RWPE2 (cell line): ENCODE measurements at regions not wholly inside any gene's neighbourhood (a gene's known extent, or its start where the extent isn't known, plus 50 kb on each side); places are given as distances from the start of the nearest gene placed in this dataset.

Experiments
- ATAC-seq: fragments of 200-7000 bp; cut with Tn5 transposase; 3 replicates; pipeline ENCODE4 v1.9.1; 2021; ENCODE audit warnings: low read depth
- DNase-seq: peaks from one replicate; pipeline ENCODE4 v3.0.0-alpha.2; 2020; ENCODE audit warnings: low spot score
- H3K27ac ChIP-seq: fragments of 450-650 bp; 2 replicates; pipeline ENCODE4 v1.5.1; 2017; ENCODE audit warnings: mild to moderate bottlenecking; ENCODE audit not compliant: poor library complexity, severe bottlenecking
- H3K27me3 ChIP-seq: fragments of 250-450 bp; sonication (Bioruptor Pico); 2 replicates; pipeline ENCODE4 v1.5.1; 2021; ENCODE audit warnings: mild to moderate bottlenecking, moderate library complexity; ENCODE audit not compliant: insufficient read depth, poor library complexity, severe bottlenecking
- H3K36me3 ChIP-seq: fragments of 250-450 bp; sonication (Bioruptor Pico); 2 replicates; pipeline ENCODE4 v1.5.1; 2020; ENCODE audit warnings: low read depth, mild to moderate bottlenecking, moderate library complexity
- H3K4me1 ChIP-seq: fragments of 250-450 bp; sonication (Bioruptor Pico); 2 replicates; pipeline ENCODE4 v1.5.1; 2021; ENCODE audit warnings: mild to moderate bottlenecking, moderate library complexity; ENCODE audit not compliant: insufficient read depth, poor library complexity, severe bottlenecking
- H3K4me3 ChIP-seq: fragments of 250-450 bp; sonication (Bioruptor Pico); 2 replicates; pipeline ENCODE4 v1.5.1; 2021; ENCODE audit warnings: mild to moderate bottlenecking, moderate library complexity; ENCODE audit not compliant: severe bottlenecking
- H3K9me3 ChIP-seq: fragments of 250-450 bp; sonication (Bioruptor Pico); 2 replicates; pipeline ENCODE4 v1.5.1; 2021; ENCODE audit warnings: mild to moderate bottlenecking, moderate library complexity; ENCODE audit not compliant: severe bottlenecking
- CTCF ChIP-seq: fragments of 450-650 bp; IDR thresholded peaks from one replicate; pipeline ENCODE4 v1.5.1; 2017; ENCODE audit warnings: mild to moderate bottlenecking, moderate library complexity; ENCODE audit not compliant: poor library complexity, severe bottlenecking

GRCh38 chr4:124573056-124573455 is 139.5 kb downstream of the ANKRD50 start:
- Histone ChIP-seq H3K4me3 (no peak overlapping the region), H3K4me1 (no peaks in the 10 kb centered on the region), H3K36me3 (no peaks in the 10 kb centered on the region), H3K9me3 (peaks cover 3% of the 10 kb centered on the region), H3K27me3 (no peaks in the 10 kb centered on the region), H3K27ac (no peak overlapping the region)
- ATAC-seq (no peak), DNase-seq (no peak)
- no peak for TF ChIP-seq CTCF

GRCh38 chr4:124579896-124580295 is 132.6 kb downstream of the ANKRD50 start:
- ATAC-seq = no peak
- Histone ChIP-seq H3K27ac (no peak overlapping the region), H3K36me3 (no peaks in the 10 kb centered on the region), H3K4me3 (no peak overlapping the region), H3K27me3 (no peaks in the 10 kb centered on the region), H3K9me3 (peaks cover 3% of the 10 kb centered on the region), H3K4me1 (no peaks in the 10 kb centered on the region)
- no peak for TF ChIP-seq CTCF
- no peak for DNase-seq

GRCh38 chr4:124583797-124584196 is 128.7 kb downstream of the ANKRD50 start:
- ATAC-seq = no peak
- Histone ChIP-seq H3K36me3 (no peaks in the 10 kb centered on the region), H3K27me3 (no peaks in the 10 kb centered on the region), H3K4me3 (no peak overlapping the region), H3K27ac (no peak overlapping the region), H3K4me1 (no peaks in the 10 kb centered on the region), H3K9me3 (no peaks in the 10 kb centered on the region)
- TF ChIP-seq CTCF = no peak
- no peak for DNase-seq

GRCh38 chr4:124589786-124590185 is 122.7 kb downstream of the ANKRD50 start:
- Histone ChIP-seq H3K27me3 (no peaks in the 10 kb centered on the region), H3K4me1 (no peaks in the 10 kb centered on the region), H3K9me3 (no peaks in the 10 kb centered on the region), H3K36me3 (no peaks in the 10 kb centered on the region), H3K27ac (no peak overlapping the region), H3K4me3 (no peak overlapping the region)
- no peak for TF ChIP-seq CTCF
- ATAC-seq (no peak), DNase-seq (no peak)

- DNase-seq (no peak), ATAC-seq (no peak)
- Histone ChIP-seq H3K36me3 (no peaks in the 10 kb centered on the region), H3K9me3 (no peaks in the 10 kb centered on the region), H3K4me3 (no peak overlapping the region), H3K27me3 (no peaks in the 10 kb centered on the region), H3K27ac (no peak overlapping the region), H3K4me1 (no peaks in the 10 kb centered on the region)
- TF ChIP-seq CTCF = no peak
Measured at GRCh38 chr4:124590480-124590879, 122.1 kb downstream of the ANKRD50 start.
